Keratinocyte (primary cell): ENCODE measurements at regions not wholly inside any gene's neighbourhood (a gene's known extent, or its start where the extent isn't known, plus 50 kb on each side); places are given as distances from the start of the nearest gene placed in this dataset.

Experiments used
- DNase-seq: peaks from one replicate; pipeline ENCODE4 v3.0.0-alpha.2; 2011; ENCODE audit warnings: low read depth, missing footprints, low spot score
- FAIRE-seq: peaks from 2 replicates; lab custom pipeline; 2011; peaks lifted over from hg19 to GRCh38; lab: Jason Lieb, UNC
- H2AFZ ChIP-seq: 2 replicates; pipeline ENCODE4 v1.6.0; 2012; ENCODE audit warnings: low read length, control low read depth, inconsistent platforms; ENCODE audit not compliant: control insufficient read depth
- H3K27ac ChIP-seq: 2 replicates; pipeline ENCODE4 v1.5.1; 2011; ENCODE audit warnings: low read length; ENCODE audit not compliant: control insufficient read depth, insufficient read depth
- H3K27me3 ChIP-seq: 3 replicates; pipeline ENCODE4 v1.6.0; 2011; ENCODE audit warnings: low read length; ENCODE audit not compliant: control insufficient read depth, insufficient read depth; ENCODE audit errors: extremely low read depth
- H3K36me3 ChIP-seq, 2 experiments: 2 replicates in 1 of 2; 3 replicates in 1 of 2; pipeline ENCODE4 v1.5.1; 2011; ENCODE audit warnings: low read length in 2 of 2, mild to moderate bottlenecking in 1 of 2; ENCODE audit not compliant: control insufficient read depth in 2 of 2, insufficient read depth in 2 of 2; ENCODE audit errors: extremely low read depth in 1 of 2
- H3K4me1 ChIP-seq: 3 replicates; pipeline ENCODE4 v1.5.1; 2011; ENCODE audit warnings: low read length; ENCODE audit not compliant: control insufficient read depth, insufficient read depth; ENCODE audit errors: extremely low read depth
- H3K4me2 ChIP-seq: 3 replicates; pipeline ENCODE4 v1.6.0; 2011; ENCODE audit warnings: low read depth, low read length; ENCODE audit not compliant: control insufficient read depth, insufficient read depth; ENCODE audit errors: extremely low read depth
- H3K4me3 ChIP-seq, 3 experiments: fragments of 200-600 bp in 1 of 3; sonication (generic) in 1 of 3; 2 replicates in 2 of 3; 3 replicates in 1 of 3; pipeline ENCODE4 v1.5.1; 2011 to 2016; ENCODE audit warnings: low read length in 3 of 3, mild to moderate bottlenecking in 3 of 3, control low read depth in 2 of 3, inconsistent platforms in 1 of 3, low read depth in 1 of 3, mixed read lengths in 1 of 3, mixed run types in 1 of 3, moderate library complexity in 1 of 3; ENCODE audit not compliant: control insufficient read depth in 2 of 3, insufficient read depth in 2 of 3; ENCODE audit errors: extremely low read depth in 1 of 3
- H3K79me2 ChIP-seq: 2 replicates; pipeline ENCODE4 v1.6.0; 2012; ENCODE audit warnings: low read length; ENCODE audit not compliant: control insufficient read depth, insufficient read depth
- H3K9ac ChIP-seq: 3 replicates; pipeline ENCODE4 v1.6.0; 2011; ENCODE audit warnings: low read length; ENCODE audit not compliant: control insufficient read depth, insufficient read depth; ENCODE audit errors: extremely low read depth
- H3K9me1 ChIP-seq: 3 replicates; pipeline ENCODE4 v1.6.0; 2011; ENCODE audit warnings: low read length; ENCODE audit not compliant: control insufficient read depth, insufficient read depth; ENCODE audit errors: extremely low read depth
- H3K9me3 ChIP-seq: 2 replicates; pipeline ENCODE4 v1.5.1; 2012; ENCODE audit warnings: low read depth, low read length; ENCODE audit not compliant: control insufficient read depth
- H4K20me1 ChIP-seq: 3 replicates; pipeline ENCODE4 v1.6.0; 2011; ENCODE audit warnings: low read length; ENCODE audit not compliant: control insufficient read depth, insufficient read depth; ENCODE audit errors: extremely low read depth
- EZH2 ChIP-seq: IDR thresholded peaks from one replicate; pipeline ENCODE4 v1.6.1; 2012; ENCODE audit warnings: inconsistent platforms, mild to moderate bottlenecking, low read length, moderate library complexity
- dilution Hi-C: fragments of 300-500 bp; cut with MboI; formaldehyde crosslinking; loops from one replicate; pipeline ENCODE4 v1.7.0; 2020; ENCODE audit warnings: low sequenced_read_pairs; ENCODE audit not compliant: extremely low pct_ligation_motif_present
- TF ChIP-seq, protein P1 (sequence below), 3 experiments: IDR thresholded peaks in 1 of 3; conservative IDR thresholded peaks in 1 of 3; optimal IDR thresholded peaks in 1 of 3; 2 replicates in 2 of 3; 3 replicates in 1 of 3; pipeline versions ENCODE3 to v1.5.1; 2011; ENCODE audit warnings: low read length in 3 of 3, mild to moderate bottlenecking in 3 of 3, moderate library complexity in 2 of 3, control low read depth in 1 of 3, inconsistent platforms in 1 of 3; ENCODE audit not compliant: insufficient read depth in 2 of 3; ENCODE audit errors: extremely low read depth in 1 of 3

DNA sequence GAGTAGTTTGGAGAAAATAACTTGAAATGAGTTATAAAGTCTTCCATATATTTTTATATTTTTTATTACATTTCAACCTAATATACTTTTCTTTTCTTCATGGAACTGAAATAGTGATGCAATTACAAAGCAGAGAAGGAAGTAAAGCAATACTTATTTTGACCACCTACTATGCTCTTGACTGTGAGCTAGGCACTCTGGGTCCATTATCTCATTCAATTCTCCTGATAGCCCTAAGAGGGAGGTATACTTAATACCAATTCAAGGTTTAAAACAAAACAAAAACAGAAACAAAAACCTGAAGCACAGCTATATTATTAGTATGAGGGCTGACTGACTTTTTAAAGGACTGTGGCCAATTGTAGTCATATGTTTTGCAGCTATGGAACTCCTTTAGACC lies 193.5 kb downstream of the MAD2L1 start:
- H3K27me3 ChIP-seq, result no peaks in the 10 kb centered on the region
- no peak overlapping the region for H3K4me2 ChIP-seq
- no peaks in the 10 kb centered on the region for H3K9me3 ChIP-seq
- dilution Hi-C loops, result no loop called here
- no peak overlapping the region for H2AFZ ChIP-seq
- H4K20me1 ChIP-seq, result no peaks in the 10 kb centered on the region
- DNase-seq (no peak), FAIRE-seq (no peak)
- no peak overlapping the region for H3K9ac ChIP-seq
- H3K4me1 ChIP-seq, result no peaks in the 10 kb centered on the region
- no peaks in the 10 kb centered on the region for H3K9me1 ChIP-seq
- H3K36me3 ChIP-seq, result no peaks in the 10 kb centered on the region
- H3K27ac ChIP-seq, result no peak overlapping the region
- H3K79me2 ChIP-seq, result no peaks in the 10 kb centered on the region
- no peak overlapping the region for H3K4me3 ChIP-seq
- TF ChIP-seq EZH2, result no peak
- TF ChIP-seq, protein P1, sequence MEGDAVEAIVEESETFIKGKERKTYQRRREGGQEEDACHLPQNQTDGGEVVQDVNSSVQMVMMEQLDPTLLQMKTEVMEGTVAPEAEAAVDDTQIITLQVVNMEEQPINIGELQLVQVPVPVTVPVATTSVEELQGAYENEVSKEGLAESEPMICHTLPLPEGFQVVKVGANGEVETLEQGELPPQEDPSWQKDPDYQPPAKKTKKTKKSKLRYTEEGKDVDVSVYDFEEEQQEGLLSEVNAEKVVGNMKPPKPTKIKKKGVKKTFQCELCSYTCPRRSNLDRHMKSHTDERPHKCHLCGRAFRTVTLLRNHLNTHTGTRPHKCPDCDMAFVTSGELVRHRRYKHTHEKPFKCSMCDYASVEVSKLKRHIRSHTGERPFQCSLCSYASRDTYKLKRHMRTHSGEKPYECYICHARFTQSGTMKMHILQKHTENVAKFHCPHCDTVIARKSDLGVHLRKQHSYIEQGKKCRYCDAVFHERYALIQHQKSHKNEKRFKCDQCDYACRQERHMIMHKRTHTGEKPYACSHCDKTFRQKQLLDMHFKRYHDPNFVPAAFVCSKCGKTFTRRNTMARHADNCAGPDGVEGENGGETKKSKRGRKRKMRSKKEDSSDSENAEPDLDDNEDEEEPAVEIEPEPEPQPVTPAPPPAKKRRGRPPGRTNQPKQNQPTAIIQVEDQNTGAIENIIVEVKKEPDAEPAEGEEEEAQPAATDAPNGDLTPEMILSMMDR (optimal IDR thresholded peaks at IDR 0.05 in 1 of 3, IDR thresholded peaks at IDR 0.05 in 1 of 3, conservative IDR thresholded peaks at IDR 0.05 in 1 of 3; ENCODE audit: extremely low read depth in 1 of 3, insufficient read depth in 2 of 3, low read length in 3 of 3), result no peak

DNA sequence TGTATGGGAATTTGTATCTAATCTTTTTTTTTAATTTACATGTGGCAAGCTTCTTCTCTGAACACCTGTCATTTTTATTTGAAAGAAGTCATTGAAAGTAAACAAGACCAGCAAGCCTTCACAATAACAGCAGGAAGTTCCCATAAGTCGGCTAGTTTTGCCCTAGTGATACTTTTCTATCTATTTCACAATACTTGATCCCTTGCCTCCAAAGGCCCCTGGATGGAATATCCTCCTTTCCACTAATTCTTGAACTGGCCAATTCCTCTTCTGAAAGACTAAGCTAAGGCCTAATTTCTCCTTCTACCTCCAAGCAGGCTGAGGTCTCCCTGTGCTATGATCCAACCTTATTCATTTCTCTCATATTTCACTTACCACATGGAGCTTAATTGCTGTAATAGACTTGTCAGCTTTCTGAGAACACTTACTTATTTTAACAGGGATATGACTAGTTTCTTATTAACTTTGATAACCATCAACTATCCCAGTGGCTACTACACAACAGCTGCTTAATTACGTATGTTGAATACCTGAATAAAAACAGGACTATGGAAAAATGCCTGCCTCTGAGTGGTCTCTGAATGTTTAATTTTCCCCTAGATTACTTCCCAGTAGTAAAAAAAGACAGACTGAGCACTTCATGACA lies 194.2 kb downstream of the MAD2L1 start:
- Histone ChIP-seq H3K4me3 (no peak overlapping the region), H3K9me1 (no peaks in the 10 kb centered on the region), H4K20me1 (no peaks in the 10 kb centered on the region), H3K9ac (no peak overlapping the region), H3K9me3 (no peaks in the 10 kb centered on the region), H3K79me2 (no peaks in the 10 kb centered on the region), H3K27me3 (no peaks in the 10 kb centered on the region), H2AFZ (no peak overlapping the region), H3K4me2 (no peak overlapping the region), H3K27ac (no peak overlapping the region), H3K4me1 (no peaks in the 10 kb centered on the region), H3K36me3 (no peaks in the 10 kb centered on the region)
- dilution Hi-C loops, result no loop called here
- DNase-seq (no peak), FAIRE-seq (no peak)
- no peak for TF ChIP-seq EZH2
- TF ChIP-seq, protein P1 (optimal IDR thresholded peaks at IDR 0.05 in 1 of 3, IDR thresholded peaks at IDR 0.05 in 1 of 3, conservative IDR thresholded peaks at IDR 0.05 in 1 of 3; ENCODE audit: extremely low read depth in 1 of 3, insufficient read depth in 2 of 3, low read length in 3 of 3), result no peak
